ENCODE measurements at regions not wholly inside any gene's neighbourhood (a gene's known extent, or its start where the extent isn't known, plus 50 kb on each side); places are given as distances from the start of the nearest gene placed in this dataset.

GRCh38 chr12:59031313-59031712 is 111.0 kb upstream of the LRIG3 start:
- H3K36me3 ChIP-seq (ENCODE audit: control insufficient read depth in 2 of 2, insufficient read depth in 2 of 2, low read length in 1 of 2), result no peaks in the 10 kb centered on the region
- no peaks in the 10 kb centered on the region for H4K20me1 ChIP-seq (ENCODE audit: control insufficient read depth, insufficient read depth)
- H3K4me1 ChIP-seq (ENCODE audit: control insufficient read depth, insufficient read depth, low read length), result no peaks in the 10 kb centered on the region
- ATAC-seq, result no peak
- no peaks in the 10 kb centered on the region for H3K79me2 ChIP-seq (ENCODE audit: control insufficient read depth, insufficient read depth, low read length)
- H3K9ac ChIP-seq (ENCODE audit: control insufficient read depth, insufficient read depth, low read length), result no peak overlapping the region
- ChIA-PET CTCF (interaction anchor here (1.6 kb wide), 1 partner anchor 12 kb away, joined by 4 read pairs; no protein-coding TSS in a partner anchor), POLR2A (no interaction called here), RAD21 (ENCODE audit: unreplicated experiment) (no interaction called here), SMC1A (ENCODE audit: uncharacterized antibody, unreplicated experiment) (interaction anchor here (0.6 kb wide), 1 partner anchor 21 kb away, joined by 3 read pairs; no protein-coding TSS in a partner anchor)
- H3K9me3 ChIP-seq (replicated peaks; ENCODE audit: control insufficient read depth, insufficient read depth, low read length), result no peaks in the 10 kb centered on the region
- no peaks in the 10 kb centered on the region for H3K27me3 ChIP-seq (replicated peaks in 1 of 2; ENCODE audit: control insufficient read depth in 2 of 2, insufficient read depth in 2 of 2, low read length in 1 of 2)
- no TSS peak for BruUV-seq (replicated peaks)
- no peak overlapping the region for H3K27ac ChIP-seq (ENCODE audit: control insufficient read depth, insufficient read depth)
- TF ChIP-seq TCF7 (IDR thresholded peaks at IDR 0.05; ENCODE audit: borderline replicate concordance) (no peak), PBX3 (IDR thresholded peaks at IDR 0.05; ENCODE audit: insufficient replicate concordance, low read depth, low read length) (no peak), RB1 (IDR thresholded peaks at IDR 0.05; ENCODE audit: borderline replicate concordance) (no peak), RAD51 (IDR thresholded peaks at IDR 0.05) (no peak), CREM (IDR thresholded peaks at IDR 0.05; ENCODE audit: low read depth) (no peak), BCLAF1 (IDR thresholded peaks at IDR 0.05) (no peak), BHLHE40 (IDR thresholded peaks at IDR 0.05; ENCODE audit: borderline replicate concordance in 1 of 2, low read depth in 2 of 2, low read length in 1 of 2) (no peak), CTCF (IDR thresholded peaks at IDR 0.05 in 2 of 3, conservative IDR thresholded peaks at IDR 0.05 in 1 of 3; ENCODE audit: control insufficient read depth in 2 of 3, extremely low read depth in 1 of 3, insufficient read depth in 1 of 3, low read depth in 3 of 3, low read length in 3 of 3) (no peak), JUNB (IDR thresholded peaks at IDR 0.05) (no peak), EZH2 (IDR thresholded peaks at IDR 0.05; ENCODE audit: borderline replicate concordance, control insufficient read depth, low read depth, low read length) (no peak)
- no peak for FAIRE-seq
- in situ Hi-C loops (cut with MboI), result no loop called here
- intact Hi-C loops (cut with micrococcal nuclease; ENCODE audit: unreplicated experiment), result no loop called here
- H3K4me2 ChIP-seq (ENCODE audit: control insufficient read depth, insufficient read depth), result no peak overlapping the region
- DNase-seq (ENCODE audit: low read depth, low spot score), result no peak
- no peak overlapping the region for H3K4me3 ChIP-seq
- H2AFZ ChIP-seq (ENCODE audit: control insufficient read depth, low read depth, low read length), result no peak overlapping the region

All from GM12878 (cell line).